Endodermal cell (in vitro differentiated cells): ENCODE measurements at regions not wholly inside any gene's neighbourhood (a gene's known extent, or its start where the extent isn't known, plus 50 kb on each side); places are given as distances from the start of the nearest gene placed in this dataset.
A peak's percentile ranks its signal among the peaks of the same experiment; 100 is the strongest.

Experiments
- DNase-seq: peaks from one replicate; pipeline ENCODE4 v3.0.0-alpha.2; 2017
- H3K27ac ChIP-seq: 2 replicates; pipeline ENCODE4 v1.5.1; 2013; ENCODE audit warnings: mild to moderate bottlenecking, low read depth, low read length, moderate library complexity
- H3K27me3 ChIP-seq: 2 replicates; pipeline ENCODE4 v1.6.1; 2013; ENCODE audit warnings: mild to moderate bottlenecking, low read length, moderate library complexity; ENCODE audit not compliant: insufficient read depth, control insufficient read depth, poor library complexity, severe bottlenecking
- H3K36me3 ChIP-seq: 2 replicates; pipeline ENCODE4 v1.7.0; 2013; ENCODE audit warnings: mild to moderate bottlenecking, low read length, moderate library complexity; ENCODE audit not compliant: control insufficient read depth, insufficient read depth
- H3K4me1 ChIP-seq: one replicate; pipeline ENCODE4 v1.7.0; 2013; ENCODE audit warnings: low read length; ENCODE audit not compliant: control insufficient read depth, insufficient read depth
- H3K4me3 ChIP-seq: 2 replicates; pipeline ENCODE4 v1.5.1; 2013; ENCODE audit warnings: mild to moderate bottlenecking, low read length, moderate library complexity
- H3K9ac ChIP-seq: 2 replicates; pipeline ENCODE4 v1.6.1; 2013; ENCODE audit warnings: mild to moderate bottlenecking, low read length, moderate library complexity; ENCODE audit not compliant: poor library complexity, severe bottlenecking; ENCODE audit errors: extremely low read depth
- H3K9me3 ChIP-seq: 2 replicates; pipeline ENCODE4 v1.6.1; 2013; ENCODE audit warnings: mild to moderate bottlenecking, low read length, moderate library complexity; ENCODE audit not compliant: control insufficient read depth
- H3K27ac Mint-ChIP-seq: 2 replicates; pipeline ENCODE4 v1.8.0; 2020; ENCODE audit warnings: mixed read lengths
- H3K27me3 Mint-ChIP-seq: 2 replicates; pipeline ENCODE4 v1.8.0; 2021; ENCODE audit warnings: mild to moderate bottlenecking, mixed read lengths; ENCODE audit not compliant: insufficient read depth
- H3K36me3 Mint-ChIP-seq: 2 replicates; pipeline ENCODE4 v1.8.0; 2020; ENCODE audit warnings: low read depth, mixed read lengths
- H3K4me1 Mint-ChIP-seq: 2 replicates; pipeline ENCODE4 v1.8.0; 2020; ENCODE audit warnings: mixed read lengths
- H3K4me3 Mint-ChIP-seq: 2 replicates; pipeline ENCODE4 v1.8.0; 2020; ENCODE audit warnings: mild to moderate bottlenecking, moderate library complexity, mixed read lengths
- H3K9me3 Mint-ChIP-seq: 2 replicates; pipeline ENCODE4 v1.8.0; 2020; ENCODE audit warnings: mild to moderate bottlenecking, mixed read lengths
- CTCF ChIP-seq: fragments of 200-600 bp; sonication (generic); conservative IDR thresholded peaks from 2 replicates; pipeline ENCODE4 v1.5.0; 2021; ENCODE audit warnings: antibody characterized with exemption, mild to moderate bottlenecking
- WGBS, 2 experiments: methylation state at CpG; one replicate each; pipeline versions ENCODE4 v1.1.5 to v1.1.7; 2013; ENCODE audit warnings: missing lambda C conversion rate in 2 of 2, mixed read lengths in 1 of 2; ENCODE audit not compliant: insufficient coverage in 1 of 2, insufficient read length in 1 of 2; 5-methylcytosine and 5-hydroxymethylcytosine counted together

- no peak overlapping the region for H3K4me3 Mint-ChIP-seq
- H3K9me3 ChIP-seq = no peaks in the 10 kb centered on the region
- no peaks in the 10 kb centered on the region for H3K4me1 ChIP-seq
- no peak overlapping the region for H3K27ac Mint-ChIP-seq
- TF ChIP-seq CTCF = no peak
- WGBS, 2 experiments = 69 to 82% methylated on average over 9 to 15 of the region's 15 CpGs
- no peaks in the 10 kb centered on the region for H3K27me3 Mint-ChIP-seq
- no peaks in the 10 kb centered on the region for H3K27me3 ChIP-seq
- H3K9me3 Mint-ChIP-seq = peaks cover 3% of the 10 kb centered on the region
- peak; percentile 61 for DNase-seq
- no peak overlapping the region for H3K9ac ChIP-seq
- H3K36me3 ChIP-seq = no peaks in the 10 kb centered on the region
- no peaks in the 10 kb centered on the region for H3K36me3 Mint-ChIP-seq
- peaks cover 8% of the 10 kb centered on the region for H3K4me1 Mint-ChIP-seq
- no peak overlapping the region for H3K4me3 ChIP-seq
- H3K27ac ChIP-seq = peak overlapping the region; percentile 19
These were observed 703.8 kb upstream of the NR2F2 start for GRCh38 chr15:95626501-95627361.

- no peaks in the 10 kb centered on the region for H3K36me3 ChIP-seq
- Mint-ChIP-seq H3K9me3 (no peaks in the 10 kb centered on the region), H3K4me1 (peaks cover 8% of the 10 kb centered on the region), H3K27ac (no peak overlapping the region), H3K27me3 (no peaks in the 10 kb centered on the region), H3K4me3 (no peak overlapping the region), H3K36me3 (no peaks in the 10 kb centered on the region)
- no peaks in the 10 kb centered on the region for H3K27me3 ChIP-seq
- no peak overlapping the region for H3K27ac ChIP-seq
- no peaks in the 10 kb centered on the region for H3K9me3 ChIP-seq
- no peak overlapping the region for H3K4me3 ChIP-seq
- TF ChIP-seq CTCF = no peak
- 96 to 100% methylated on average over 4 of the region's 5 CpGs for WGBS, 2 experiments
- H3K9ac ChIP-seq = no peak overlapping the region
- no peak for DNase-seq
- no peaks in the 10 kb centered on the region for H3K4me1 ChIP-seq
These were observed 700.9 kb upstream of the NR2F2 start for GRCh38 chr15:95629503-95630168.

- Mint-ChIP-seq H3K36me3 (no peaks in the 10 kb centered on the region), H3K4me1 (peaks cover 8% of the 10 kb centered on the region), H3K9me3 (no peaks in the 10 kb centered on the region), H3K27ac (no peak overlapping the region), H3K27me3 (no peaks in the 10 kb centered on the region), H3K4me3 (no peak overlapping the region)
- no peaks in the 10 kb centered on the region for H3K4me1 ChIP-seq
- no peak for DNase-seq
- H3K9ac ChIP-seq = no peak overlapping the region
- TF ChIP-seq CTCF = no peak
- H3K36me3 ChIP-seq = no peaks in the 10 kb centered on the region
- no peak overlapping the region for H3K27ac ChIP-seq
- WGBS, 2 experiments = 76% methylated on average over 1 of the region's 1 CpG; no CpG with 5 or more reads in 1 of the 2 experiments
- no peak overlapping the region for H3K4me3 ChIP-seq
- no peaks in the 10 kb centered on the region for H3K27me3 ChIP-seq
- H3K9me3 ChIP-seq = no peaks in the 10 kb centered on the region
These were observed 699.8 kb upstream of the NR2F2 start for GRCh38 chr15:95630683-95631082.
